Fibroblast of lung (primary cell): ENCODE measurements at regions not wholly inside any gene's neighbourhood (a gene's known extent, or its start where the extent isn't known, plus 50 kb on each side); places are given as distances from the start of the nearest gene placed in this dataset.
"Not testable (repeated sequence)": the region's sequence is repeated elsewhere in the genome, so short reads cannot be mapped to it uniquely, and the experiment has no call there.

Experiments
- DNase-seq, 2 donors: peaks; one replicate each; pipeline versions ENCODE4 v3.0.0 to v3.0.0-alpha.2; 2010; ENCODE audit warnings: low read depth in 2 of 2
- H2AFZ ChIP-seq: 2 replicates; pipeline ENCODE4 v1.5.1; 2012; ENCODE audit warnings: low read length, control low read depth, inconsistent platforms
- H3K27ac ChIP-seq: 2 replicates; pipeline ENCODE4 v1.5.1; 2011; ENCODE audit warnings: low read length, control low read depth; ENCODE audit not compliant: insufficient read depth
- H3K27me3 ChIP-seq: 2 replicates; pipeline ENCODE4 v1.5.1; 2011; ENCODE audit warnings: mild to moderate bottlenecking, low read length; ENCODE audit not compliant: control insufficient read depth, insufficient read depth
- H3K36me3 ChIP-seq: 2 replicates; pipeline ENCODE4 v1.5.1; 2011; ENCODE audit warnings: low read length; ENCODE audit not compliant: control insufficient read depth, insufficient read depth
- H3K4me1 ChIP-seq: 2 replicates; pipeline ENCODE4 v1.5.1; 2011; ENCODE audit warnings: low read length; ENCODE audit not compliant: control insufficient read depth, insufficient read depth; ENCODE audit errors: extremely low read depth
- H3K4me2 ChIP-seq: 2 replicates; pipeline ENCODE4 v1.5.1; 2011; ENCODE audit warnings: low read length, control low read depth; ENCODE audit not compliant: insufficient read depth; ENCODE audit errors: extremely low read depth
- H3K4me3 ChIP-seq, 4 experiments: fragments of 200-600 bp in 1 of 4; sonication (generic) in 1 of 4; replicated peaks in 1 of 4; 2 replicates each; pipeline ENCODE4 v1.5.1; 2011 to 2016; ENCODE audit warnings: low read length in 4 of 4, low read depth in 3 of 4, mild to moderate bottlenecking in 3 of 4, control low read depth in 2 of 4, inconsistent platforms in 1 of 4, mixed read lengths in 1 of 4; ENCODE audit not compliant: insufficient read depth in 1 of 4; ENCODE audit errors: control extremely low read depth in 1 of 4
- H3K79me2 ChIP-seq: 2 replicates; pipeline ENCODE4 v1.5.1; 2012; ENCODE audit warnings: mild to moderate bottlenecking, low read length, inconsistent platforms; ENCODE audit not compliant: control insufficient read depth, insufficient read depth
- H3K9ac ChIP-seq: 2 replicates; pipeline ENCODE4 v1.5.1; 2011; ENCODE audit warnings: mild to moderate bottlenecking, low read length, control low read depth; ENCODE audit not compliant: insufficient read depth
- H3K9me3 ChIP-seq: 2 replicates; pipeline ENCODE4 v1.5.1; 2012; ENCODE audit warnings: low read depth, low read length; ENCODE audit not compliant: control insufficient read depth, insufficient read depth
- H4K20me1 ChIP-seq: 2 replicates; pipeline ENCODE4 v1.5.1; 2011; ENCODE audit warnings: low read length; ENCODE audit not compliant: control insufficient read depth, insufficient read depth; ENCODE audit errors: extremely low read depth
- EZH2 ChIP-seq: IDR thresholded peaks from 2 replicates; pipeline ENCODE4 v1.5.1; 2012; ENCODE audit warnings: low read length, control low read depth, mild to moderate bottlenecking; ENCODE audit errors: missing control alignments
- TF ChIP-seq, protein P1 (sequence below), 2 donors: IDR thresholded peaks in 1 of 2; conservative IDR thresholded peaks in 1 of 2; 1 replicate in 1 of 2; 2 replicates in 1 of 2; pipeline ENCODE4 v1.5.1; 2011 to 2012; ENCODE audit warnings: low read length in 2 of 2, control low read depth in 1 of 2, inconsistent platforms in 1 of 2, low read depth in 1 of 2, mild to moderate bottlenecking in 1 of 2

DNA sequence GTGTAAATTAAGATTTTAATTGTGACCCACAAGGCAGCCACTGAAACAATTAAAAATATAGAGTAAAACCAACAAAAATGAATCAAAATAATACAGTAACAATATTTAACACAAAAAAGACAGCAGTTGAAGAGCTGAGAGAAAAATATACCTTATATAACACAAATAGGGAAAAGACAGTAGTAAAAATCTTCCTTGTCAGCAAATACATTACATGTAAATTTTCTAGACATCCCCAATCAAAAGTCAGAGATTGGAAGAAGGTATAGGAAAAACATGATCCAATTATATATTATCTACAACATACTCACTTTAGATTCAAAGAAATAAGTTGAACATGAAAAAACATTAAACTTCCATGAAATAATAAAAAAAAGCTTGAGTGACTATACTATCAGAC is 330.8 kb downstream of the UBE2NL start:
- no peak overlapping the region for H2AFZ ChIP-seq
- H3K4me2 ChIP-seq: no peak overlapping the region
- no peaks in the 10 kb centered on the region for H3K27me3 ChIP-seq
- no peak for TF ChIP-seq EZH2
- TF ChIP-seq, protein P1, sequence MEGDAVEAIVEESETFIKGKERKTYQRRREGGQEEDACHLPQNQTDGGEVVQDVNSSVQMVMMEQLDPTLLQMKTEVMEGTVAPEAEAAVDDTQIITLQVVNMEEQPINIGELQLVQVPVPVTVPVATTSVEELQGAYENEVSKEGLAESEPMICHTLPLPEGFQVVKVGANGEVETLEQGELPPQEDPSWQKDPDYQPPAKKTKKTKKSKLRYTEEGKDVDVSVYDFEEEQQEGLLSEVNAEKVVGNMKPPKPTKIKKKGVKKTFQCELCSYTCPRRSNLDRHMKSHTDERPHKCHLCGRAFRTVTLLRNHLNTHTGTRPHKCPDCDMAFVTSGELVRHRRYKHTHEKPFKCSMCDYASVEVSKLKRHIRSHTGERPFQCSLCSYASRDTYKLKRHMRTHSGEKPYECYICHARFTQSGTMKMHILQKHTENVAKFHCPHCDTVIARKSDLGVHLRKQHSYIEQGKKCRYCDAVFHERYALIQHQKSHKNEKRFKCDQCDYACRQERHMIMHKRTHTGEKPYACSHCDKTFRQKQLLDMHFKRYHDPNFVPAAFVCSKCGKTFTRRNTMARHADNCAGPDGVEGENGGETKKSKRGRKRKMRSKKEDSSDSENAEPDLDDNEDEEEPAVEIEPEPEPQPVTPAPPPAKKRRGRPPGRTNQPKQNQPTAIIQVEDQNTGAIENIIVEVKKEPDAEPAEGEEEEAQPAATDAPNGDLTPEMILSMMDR (conservative IDR thresholded peaks at IDR 0.05 in 1 of 2, IDR thresholded peaks at IDR 0.05 in 1 of 2; ENCODE audit: low read depth in 1 of 2, low read length in 2 of 2): no peak
- no peak overlapping the region for H3K4me3 ChIP-seq
- no peaks in the 10 kb centered on the region for H3K4me1 ChIP-seq
- no peak overlapping the region for H3K27ac ChIP-seq
- H3K9me3 ChIP-seq: no peaks in the 10 kb centered on the region
- H3K36me3 ChIP-seq: no peaks in the 10 kb centered on the region
- no peaks in the 10 kb centered on the region for H4K20me1 ChIP-seq
- H3K79me2 ChIP-seq: no peaks in the 10 kb centered on the region
- no peak overlapping the region for H3K9ac ChIP-seq
- DNase-seq: no peak

DNA sequence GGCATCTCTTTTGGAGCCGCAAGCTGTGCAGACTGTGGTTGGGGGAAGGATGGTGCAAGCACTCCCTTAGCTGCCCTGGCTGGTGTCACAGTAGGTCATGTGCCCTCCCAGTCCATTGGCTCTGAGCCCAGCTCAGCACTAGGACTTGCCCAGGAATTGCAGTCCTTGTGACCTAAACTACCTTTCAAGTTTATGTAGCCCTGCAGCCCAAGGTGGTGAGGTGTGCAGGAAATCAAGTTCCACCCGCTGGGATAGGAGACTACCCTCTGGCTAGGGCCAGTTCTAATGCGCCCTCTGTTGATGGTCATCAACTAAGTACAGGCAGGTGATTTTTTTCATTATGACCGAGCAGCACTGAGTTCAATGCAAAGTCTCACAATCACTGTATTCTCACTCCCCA is 335.2 kb downstream of the UBE2NL start:
- no peaks in the 10 kb centered on the region for H3K9me3 ChIP-seq
- TF ChIP-seq EZH2: no peak
- TF ChIP-seq, protein P1 (conservative IDR thresholded peaks at IDR 0.05 in 1 of 2, IDR thresholded peaks at IDR 0.05 in 1 of 2; ENCODE audit: low read depth in 1 of 2, low read length in 2 of 2): no peak

GRCh38 chrX:144231116-144231785 is 347.4 kb downstream of the UBE2NL start:
- H2AFZ ChIP-seq, H3K9ac ChIP-seq, H4K20me1 ChIP-seq, H3K4me3 ChIP-seq, H3K4me2 ChIP-seq, H3K9me3 ChIP-seq, H3K27ac ChIP-seq, DNase-seq, H3K27me3 ChIP-seq, H3K36me3 ChIP-seq, H3K79me2 ChIP-seq, H3K4me1 ChIP-seq: not testable (repeated sequence)

More for the DNA sequence above, 335.2 kb downstream of the UBE2NL start:
- Histone ChIP-seq H3K79me2 (no peaks in the 10 kb centered on the region), H3K27me3 (no peaks in the 10 kb centered on the region), H3K27ac (no peak overlapping the region), H3K36me3 (no peaks in the 10 kb centered on the region), H3K9ac (no peak overlapping the region), H4K20me1 (no peaks in the 10 kb centered on the region), H3K4me3 (no peak overlapping the region), H2AFZ (no peak overlapping the region), H3K4me1 (no peaks in the 10 kb centered on the region), H3K4me2 (no peak overlapping the region)
- no peak for DNase-seq
